ENCODE measurements at regions not wholly inside any gene's neighbourhood (a gene's known extent, or its start where the extent isn't known, plus 50 kb on each side); places are given as distances from the start of the nearest gene placed in this dataset.

DNA sequence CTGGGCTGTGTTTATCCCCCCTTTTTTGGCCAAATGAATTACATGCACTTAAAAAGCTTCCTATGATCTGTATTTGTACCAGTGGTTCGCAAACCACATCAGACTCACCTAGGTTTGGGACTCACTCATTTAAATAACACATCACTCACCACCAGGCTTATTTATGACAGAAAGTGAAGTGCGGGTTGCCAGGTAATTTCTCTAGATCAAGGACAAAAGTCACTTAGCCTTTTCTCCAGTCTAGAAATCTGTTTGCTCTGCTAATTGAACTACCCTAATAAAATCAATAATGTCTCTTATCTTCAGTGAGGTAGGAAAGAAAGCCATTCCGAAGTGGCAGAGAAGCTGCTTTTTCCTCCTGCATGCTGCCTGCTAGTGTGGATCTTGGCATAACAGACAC is 88.1 kb upstream of the SLC8A1 start:
- DNase-seq (ENCODE audit: low spot score) = no peak

DNA sequence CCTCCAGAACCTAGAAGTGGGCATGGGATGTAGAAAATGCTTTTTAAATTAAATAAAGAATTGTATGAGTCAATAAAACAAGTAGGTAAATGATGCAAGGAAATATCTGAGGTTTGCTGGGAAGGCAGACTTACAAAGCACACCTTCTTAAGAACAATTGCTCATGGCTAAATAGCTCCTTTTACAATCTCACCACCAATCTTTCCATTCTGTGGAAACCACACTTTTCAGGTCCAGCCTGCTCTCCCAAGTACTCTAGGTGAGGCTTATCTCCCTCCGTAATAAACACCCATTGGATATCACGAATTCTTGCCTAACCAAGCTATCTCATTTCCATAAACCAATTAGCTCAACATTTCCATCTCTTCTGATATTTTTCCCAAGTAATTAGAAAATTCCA is 91.5 kb upstream of the SLC8A1 start:
- DNase-seq (ENCODE audit: low spot score) = no peak
- H3K27me3 Mint-ChIP-seq (ENCODE audit: low read depth) = peaks cover 4% of the 10 kb centered on the region
- TF ChIP-seq, protein P1, sequence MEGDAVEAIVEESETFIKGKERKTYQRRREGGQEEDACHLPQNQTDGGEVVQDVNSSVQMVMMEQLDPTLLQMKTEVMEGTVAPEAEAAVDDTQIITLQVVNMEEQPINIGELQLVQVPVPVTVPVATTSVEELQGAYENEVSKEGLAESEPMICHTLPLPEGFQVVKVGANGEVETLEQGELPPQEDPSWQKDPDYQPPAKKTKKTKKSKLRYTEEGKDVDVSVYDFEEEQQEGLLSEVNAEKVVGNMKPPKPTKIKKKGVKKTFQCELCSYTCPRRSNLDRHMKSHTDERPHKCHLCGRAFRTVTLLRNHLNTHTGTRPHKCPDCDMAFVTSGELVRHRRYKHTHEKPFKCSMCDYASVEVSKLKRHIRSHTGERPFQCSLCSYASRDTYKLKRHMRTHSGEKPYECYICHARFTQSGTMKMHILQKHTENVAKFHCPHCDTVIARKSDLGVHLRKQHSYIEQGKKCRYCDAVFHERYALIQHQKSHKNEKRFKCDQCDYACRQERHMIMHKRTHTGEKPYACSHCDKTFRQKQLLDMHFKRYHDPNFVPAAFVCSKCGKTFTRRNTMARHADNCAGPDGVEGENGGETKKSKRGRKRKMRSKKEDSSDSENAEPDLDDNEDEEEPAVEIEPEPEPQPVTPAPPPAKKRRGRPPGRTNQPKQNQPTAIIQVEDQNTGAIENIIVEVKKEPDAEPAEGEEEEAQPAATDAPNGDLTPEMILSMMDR (IDR thresholded peaks at IDR 0.05) = no peak
- no peaks in the 10 kb centered on the region for H3K4me1 Mint-ChIP-seq (ENCODE audit: low read depth)
- H3K27ac Mint-ChIP-seq (ENCODE audit: unreplicated experiment) = no peak overlapping the region
- no peak overlapping the region for H3K4me3 Mint-ChIP-seq (ENCODE audit: unreplicated experiment)
- H3K9me3 Mint-ChIP-seq (ENCODE audit: low read depth) = no peaks in the 10 kb centered on the region
- peaks cover 2% of the 10 kb centered on the region for H3K36me3 Mint-ChIP-seq (ENCODE audit: low read depth)

More for the DNA sequence above, 88.1 kb upstream of the SLC8A1 start:
- Mint-ChIP-seq H3K36me3 (ENCODE audit: low read depth) (peaks cover 2% of the 10 kb centered on the region), H3K4me1 (ENCODE audit: low read depth) (no peaks in the 10 kb centered on the region), H3K27ac (ENCODE audit: unreplicated experiment) (no peak overlapping the region), H3K27me3 (ENCODE audit: low read depth) (peaks cover 15% of the 10 kb centered on the region), H3K9me3 (ENCODE audit: low read depth) (no peaks in the 10 kb centered on the region), H3K4me3 (ENCODE audit: unreplicated experiment) (no peak overlapping the region)
- TF ChIP-seq, protein P1 (IDR thresholded peaks at IDR 0.05) = no peak

DNA sequence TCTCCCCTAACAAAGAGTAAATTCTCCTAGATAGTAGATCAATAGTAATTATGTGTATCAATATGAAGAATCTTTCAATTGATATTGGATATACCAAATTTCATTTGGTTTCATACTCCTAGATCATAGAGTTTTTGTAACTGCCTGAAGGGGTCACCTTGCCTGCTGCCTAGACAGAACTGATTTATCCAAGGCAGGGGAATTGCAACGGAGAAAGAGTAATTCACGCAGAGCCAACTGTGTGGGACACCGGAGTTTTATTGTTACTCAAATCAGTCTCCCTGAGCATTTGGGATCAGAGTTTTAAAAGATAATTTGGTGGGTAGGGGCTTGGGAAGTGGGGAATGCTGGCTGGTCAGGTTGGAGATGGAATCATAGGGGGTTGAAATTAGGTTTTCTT is 92.2 kb upstream of the SLC8A1 start:
- Mint-ChIP-seq H3K27ac (ENCODE audit: unreplicated experiment) (no peak overlapping the region), H3K36me3 (ENCODE audit: low read depth) (peaks cover 2% of the 10 kb centered on the region), H3K4me3 (ENCODE audit: unreplicated experiment) (no peak overlapping the region), H3K4me1 (ENCODE audit: low read depth) (no peaks in the 10 kb centered on the region), H3K9me3 (ENCODE audit: low read depth) (no peaks in the 10 kb centered on the region), H3K27me3 (ENCODE audit: low read depth) (peaks cover 4% of the 10 kb centered on the region)
- TF ChIP-seq, protein P1 (IDR thresholded peaks at IDR 0.05) = no peak
- no peak for DNase-seq (ENCODE audit: low spot score)

DNA sequence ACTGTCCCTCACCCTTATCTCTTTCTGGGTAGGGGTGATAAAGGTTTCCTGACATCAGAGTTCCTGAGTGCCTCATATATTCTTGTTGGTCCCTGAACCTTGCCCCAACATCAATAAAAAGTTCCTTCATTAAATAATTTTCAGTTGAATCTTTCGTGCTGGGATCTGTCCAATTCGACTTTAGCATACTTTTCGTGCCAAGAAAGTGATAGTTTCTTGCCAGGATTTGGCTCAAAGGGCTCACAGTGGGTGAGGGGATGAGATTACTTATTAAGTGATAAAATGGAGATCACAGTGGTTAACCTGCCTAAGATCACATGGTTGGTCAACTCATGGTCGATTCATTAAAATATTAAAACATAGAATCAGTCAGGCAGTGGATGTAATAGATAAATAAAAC is 93.8 kb upstream of the SLC8A1 start:
- no peak for DNase-seq (ENCODE audit: low spot score)
- no peaks in the 10 kb centered on the region for H3K9me3 Mint-ChIP-seq (ENCODE audit: low read depth)
- no peak overlapping the region for H3K27ac Mint-ChIP-seq (ENCODE audit: unreplicated experiment)
- peaks cover 8% of the 10 kb centered on the region for H3K27me3 Mint-ChIP-seq (ENCODE audit: low read depth)
- H3K4me3 Mint-ChIP-seq (ENCODE audit: unreplicated experiment) = no peak overlapping the region
- H3K4me1 Mint-ChIP-seq (ENCODE audit: low read depth) = no peaks in the 10 kb centered on the region
- TF ChIP-seq, protein P1 (IDR thresholded peaks at IDR 0.05) = no peak
- peaks cover 2% of the 10 kb centered on the region for H3K36me3 Mint-ChIP-seq (ENCODE audit: low read depth)

DNA sequence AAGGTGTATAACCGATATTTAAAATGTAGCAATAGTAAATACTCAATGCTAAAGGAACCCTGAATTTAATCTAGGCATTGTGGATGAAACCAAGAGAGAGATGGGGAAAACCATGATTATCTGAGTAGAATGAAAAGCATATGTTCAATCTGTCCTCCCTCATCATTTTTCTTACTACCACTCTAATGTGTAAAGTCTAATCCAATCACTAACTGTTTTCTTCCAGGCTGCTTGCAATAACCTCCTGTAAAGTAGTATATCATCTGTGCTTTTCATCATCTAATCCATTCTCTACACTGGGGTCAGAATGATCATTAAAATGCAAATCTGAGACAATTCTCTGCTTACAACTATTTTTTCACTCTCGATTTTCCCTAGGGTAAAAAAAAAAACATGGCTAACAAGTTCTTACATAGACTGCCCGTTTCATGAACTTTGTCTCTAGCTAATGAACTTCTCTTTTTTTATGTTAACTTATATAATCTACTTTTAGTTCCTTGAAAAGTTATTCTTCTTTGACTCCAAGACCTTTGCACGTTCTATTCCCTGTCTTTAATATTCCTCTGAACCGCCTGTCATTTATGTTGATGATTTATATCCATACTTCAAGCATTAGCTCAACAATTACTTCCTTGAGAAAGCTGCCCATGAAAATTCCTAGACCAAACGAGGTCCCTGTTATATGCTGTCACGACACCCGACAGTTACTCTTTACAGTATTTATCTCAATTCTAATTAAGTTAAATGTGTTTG is 94.7 kb upstream of the SLC8A1 start:
- Mint-ChIP-seq H3K4me1 (ENCODE audit: low read depth) (no peaks in the 10 kb centered on the region), H3K27ac (ENCODE audit: unreplicated experiment) (no peak overlapping the region), H3K4me3 (ENCODE audit: unreplicated experiment) (no peak overlapping the region), H3K9me3 (ENCODE audit: low read depth) (no peaks in the 10 kb centered on the region), H3K27me3 (ENCODE audit: low read depth) (peaks cover 9% of the 10 kb centered on the region), H3K36me3 (ENCODE audit: low read depth) (peaks cover 2% of the 10 kb centered on the region)
- TF ChIP-seq, protein P1 (IDR thresholded peaks at IDR 0.05) = no peak
- DNase-seq (ENCODE audit: low spot score) = no peak

All from chondrocyte (in vitro differentiated cells).